H9 (cell line): ENCODE measurements at regions not wholly inside any gene's neighbourhood (a gene's known extent, or its start where the extent isn't known, plus 50 kb on each side); places are given as distances from the start of the nearest gene placed in this dataset.

Experiments
- DNase-seq: peaks from one replicate; pipeline ENCODE4 v3.0.0-alpha.2; 2017
- H2AFZ ChIP-seq: one replicate; pipeline ENCODE4 v1.6.1; 2013; ENCODE audit warnings: mild to moderate bottlenecking, low read length, control low read depth, moderate library complexity
- H2AK5ac ChIP-seq: 2 replicates; pipeline ENCODE4 v1.6.1; 2013; ENCODE audit warnings: low read length, control low read depth, mixed read lengths; ENCODE audit not compliant: insufficient read length
- H2BK120ac ChIP-seq: one replicate; pipeline ENCODE4 v1.6.1; 2013; ENCODE audit warnings: low read depth, mild to moderate bottlenecking, low read length, control low read depth, inconsistent platforms; ENCODE audit not compliant: poor library complexity, severe bottlenecking
- H2BK12ac ChIP-seq: 2 replicates; pipeline ENCODE4 v1.6.1; 2013; ENCODE audit warnings: low read length, control low read depth, mixed read lengths, low read depth; ENCODE audit not compliant: insufficient read length
- H2BK15ac ChIP-seq: 2 replicates; pipeline ENCODE4 v1.6.1; 2013; ENCODE audit warnings: low read depth, low read length, control low read depth
- H2BK20ac ChIP-seq: one replicate; pipeline ENCODE4 v1.6.1; 2013; ENCODE audit warnings: low read depth, mild to moderate bottlenecking, low read length, control low read depth, inconsistent platforms; ENCODE audit not compliant: poor library complexity, severe bottlenecking
- H2BK5ac ChIP-seq: 2 replicates; pipeline ENCODE4 v1.6.1; 2013; ENCODE audit warnings: low read length, control low read depth, mixed read lengths; ENCODE audit not compliant: insufficient read length
- H3K14ac ChIP-seq: 2 replicates; pipeline ENCODE4 v1.6.1; 2013; ENCODE audit warnings: low read length, control low read depth; ENCODE audit not compliant: insufficient read depth
- H3K18ac ChIP-seq: 2 replicates; pipeline ENCODE4 v1.6.1; 2013; ENCODE audit warnings: low read depth, mild to moderate bottlenecking, mixed read lengths, low read length, control low read depth; ENCODE audit not compliant: insufficient read length
- H3K23ac ChIP-seq: 2 replicates; pipeline ENCODE4 v1.6.1; 2013; ENCODE audit warnings: low read length, control low read depth, mixed read lengths, low read depth; ENCODE audit not compliant: insufficient read length
- H3K23me2 ChIP-seq: 2 replicates; pipeline ENCODE4 v1.6.1; 2013; ENCODE audit warnings: low read depth, mild to moderate bottlenecking, mixed read lengths, low read length, control low read depth; ENCODE audit not compliant: insufficient read length, poor library complexity, severe bottlenecking
- H3K27ac ChIP-seq: 2 replicates; pipeline ENCODE4 v1.5.1; 2013; ENCODE audit warnings: low read length, control low read depth, mixed read lengths, low read depth; ENCODE audit not compliant: insufficient read length
- H3K27me3 ChIP-seq: 2 replicates; pipeline ENCODE4 v1.6.1; 2013; ENCODE audit warnings: low read length, control low read depth, inconsistent platforms; ENCODE audit not compliant: insufficient read depth
- H3K4ac ChIP-seq: 2 replicates; pipeline ENCODE4 v1.6.1; 2013; ENCODE audit warnings: low read depth, mild to moderate bottlenecking, control low read depth, inconsistent platforms, low read length, moderate library complexity
- H3K4me1 ChIP-seq: 2 replicates; pipeline ENCODE4 v1.6.1; 2013; ENCODE audit warnings: low read length, control low read depth, inconsistent platforms; ENCODE audit not compliant: insufficient read depth
- H3K4me2 ChIP-seq: 2 replicates; pipeline ENCODE4 v1.6.1; 2013; ENCODE audit warnings: low read length, control low read depth, mixed read lengths; ENCODE audit not compliant: insufficient read length, insufficient read depth
- H3K56ac ChIP-seq: 2 replicates; pipeline ENCODE4 v1.6.1; 2013; ENCODE audit warnings: low read depth, mild to moderate bottlenecking, mixed read lengths, low read length, control low read depth; ENCODE audit not compliant: insufficient read length
- H3K79me1 ChIP-seq: 2 replicates; pipeline ENCODE4 v1.6.1; 2013; ENCODE audit warnings: low read depth, mild to moderate bottlenecking, moderate library complexity, low read length, control low read depth, inconsistent platforms; ENCODE audit not compliant: insufficient read depth, poor library complexity, severe bottlenecking
- H3K79me2 ChIP-seq: 2 replicates; pipeline ENCODE4 v1.6.1; 2013; ENCODE audit warnings: low read length, control low read depth, inconsistent platforms; ENCODE audit not compliant: insufficient read depth
- H3K9ac ChIP-seq: 2 replicates; pipeline ENCODE4 v1.6.1; 2013; ENCODE audit warnings: low read length, control low read depth, mixed read lengths; ENCODE audit not compliant: insufficient read length; ENCODE audit errors: extremely low read depth
- H3K9me3 ChIP-seq: one replicate; pipeline ENCODE4 v1.6.1; 2013; ENCODE audit warnings: low read depth, low read length, inconsistent platforms; ENCODE audit not compliant: control insufficient read depth
- H3T11ph ChIP-seq: one replicate; pipeline ENCODE4 v1.6.1; 2013; ENCODE audit warnings: mild to moderate bottlenecking, low read length, control low read depth, inconsistent platforms
- H4K20me1 ChIP-seq: one replicate; pipeline ENCODE4 v1.6.1; 2013; ENCODE audit not compliant: control insufficient read depth, insufficient read length, insufficient read depth
- H4K5ac ChIP-seq: 2 replicates; pipeline ENCODE4 v1.6.1; 2013; ENCODE audit warnings: low read depth, mild to moderate bottlenecking, mixed read lengths, low read length, control low read depth; ENCODE audit not compliant: insufficient read length
- H4K8ac ChIP-seq: replicated peaks from 2 replicates; pipeline ENCODE4 v1.6.1; 2013; ENCODE audit warnings: low read length, control low read depth, mixed read lengths, low read depth; ENCODE audit not compliant: insufficient read length
- H4K91ac ChIP-seq: 2 replicates; pipeline ENCODE4 v1.6.1; 2013; ENCODE audit warnings: low read depth, mild to moderate bottlenecking, moderate library complexity, mixed read lengths, low read length, control low read depth; ENCODE audit not compliant: insufficient read length
- H3K27ac Mint-ChIP-seq, 3 experiments: 2 replicates in 2 of 3; 3 replicates in 1 of 3; pipeline ENCODE4 v1.8.0; 2020 to 2021; ENCODE audit warnings: mixed read lengths in 3 of 3, mild to moderate bottlenecking in 1 of 3, moderate library complexity in 1 of 3
- H3K27me3 Mint-ChIP-seq: 2 replicates; pipeline ENCODE4 v1.8.0; 2021; ENCODE audit warnings: low read depth, mild to moderate bottlenecking, moderate library complexity, mixed read lengths
- H3K36me3 Mint-ChIP-seq, 3 experiments: 2 replicates in 2 of 3; 3 replicates in 1 of 3; pipeline ENCODE4 v1.8.0; 2020 to 2021; ENCODE audit warnings: low read depth in 3 of 3, mixed read lengths in 3 of 3; ENCODE audit not compliant: insufficient read depth in 1 of 3
- H3K4me1 Mint-ChIP-seq, 2 experiments: 2 replicates each; pipeline ENCODE4 v1.8.0; 2020; ENCODE audit warnings: mixed read lengths in 2 of 2
- H3K4me3 Mint-ChIP-seq, 2 experiments: 2 replicates in 1 of 2; 3 replicates in 1 of 2; pipeline ENCODE4 v1.8.0; 2020 to 2021; ENCODE audit warnings: mild to moderate bottlenecking in 2 of 2, mixed read lengths in 2 of 2, moderate library complexity in 1 of 2
- H3K9me3 Mint-ChIP-seq, 2 experiments: 2 replicates in 1 of 2; 3 replicates in 1 of 2; pipeline ENCODE4 v1.8.0; 2020; ENCODE audit warnings: mild to moderate bottlenecking in 2 of 2, mixed read lengths in 2 of 2, moderate library complexity in 1 of 2
- CTCF ChIP-seq: fragments of 200-600 bp; sonication (generic); conservative IDR thresholded peaks from 3 replicates; pipeline ENCODE4 v1.8.0; 2021; ENCODE audit warnings: antibody characterized with exemption, mild to moderate bottlenecking
- WGBS: extraction: QIAGEN DNeasy Blood & Tissue Kit; methylation state at CpG from one replicate; pipeline ENCODE4 v1.1.7; 2013; ENCODE audit warnings: missing lambda C conversion rate, low lambda C conversion rate, mixed read lengths; ENCODE audit not compliant: insufficient read length; ENCODE audit errors: extremely low coverage; 5-methylcytosine and 5-hydroxymethylcytosine counted together

GRCh38 chr5:157997991-157998504 is 139.1 kb upstream of the CLINT1 start:
- Histone ChIP-seq H2BK20ac (no peak overlapping the region), H2AFZ (no peak overlapping the region), H2BK12ac (no peak overlapping the region), H3K56ac (no peak overlapping the region), H3K23me2 (no peaks in the 10 kb centered on the region), H2AK5ac (no peak overlapping the region), H4K5ac (no peak overlapping the region), H4K8ac (no peak overlapping the region), H3K23ac (no peak overlapping the region), H3K18ac (no peak overlapping the region), H3K4me2 (no peak overlapping the region), H3K14ac (no peak overlapping the region), H3K9me3 (no peaks in the 10 kb centered on the region), H2BK5ac (no peak overlapping the region), H3T11ph (no peak overlapping the region), H2BK120ac (no peak overlapping the region), H3K79me2 (no peaks in the 10 kb centered on the region), H4K20me1 (no peaks in the 10 kb centered on the region), H3K27ac (no peak overlapping the region), H3K27me3 (no peaks in the 10 kb centered on the region), H3K9ac (no peak overlapping the region), H3K4ac (no peak overlapping the region), H2BK15ac (no peak overlapping the region), H3K79me1 (no peaks in the 10 kb centered on the region), H3K4me1 (no peaks in the 10 kb centered on the region), H4K91ac (no peak overlapping the region)
- no peak for TF ChIP-seq CTCF
- Mint-ChIP-seq H3K9me3 (no peaks in the 10 kb centered on the region), H3K27ac (no peak overlapping the region), H3K27me3 (no peaks in the 10 kb centered on the region), H3K36me3 (no peaks in the 10 kb centered on the region), H3K4me3 (no peak overlapping the region), H3K4me1 (peaks cover 7% of the 10 kb centered on the region in 2 experiments)
- DNase-seq, result no peak
- WGBS, result no CpG with 5 or more reads among the region's 8 CpGs
